IPS-15b (cell line): ENCODE measurements at regions not wholly inside any gene's neighbourhood (a gene's known extent, or its start where the extent isn't known, plus 50 kb on each side); places are given as distances from the start of the nearest gene placed in this dataset.

Experiments
- H3K27me3 ChIP-seq: one replicate; pipeline ENCODE4 v1.6.1; 2013; ENCODE audit warnings: low read length; ENCODE audit not compliant: control insufficient read depth, insufficient read depth
- H3K36me3 ChIP-seq: one replicate; pipeline ENCODE4 v1.6.1; 2013; ENCODE audit warnings: low read length; ENCODE audit not compliant: control insufficient read depth, insufficient read depth
- H3K4me1 ChIP-seq: one replicate; pipeline ENCODE4 v1.6.1; 2013; ENCODE audit warnings: mild to moderate bottlenecking, low read length; ENCODE audit not compliant: control insufficient read depth, insufficient read depth
- H3K4me3 ChIP-seq: one replicate; pipeline ENCODE4 v1.5.1; 2013; ENCODE audit warnings: low read depth, low read length
- H3K9ac ChIP-seq: one replicate; pipeline ENCODE4 v1.6.1; 2013; ENCODE audit warnings: low read depth, mild to moderate bottlenecking, low read length
- H3K9me3 ChIP-seq: one replicate; pipeline ENCODE4 v1.6.1; 2013; ENCODE audit warnings: mild to moderate bottlenecking, low read length; ENCODE audit not compliant: control insufficient read depth, insufficient read depth

GRCh38 chr14:22699801-22700564 lies 55.8 kb upstream of the OR6J1 start:
- Histone ChIP-seq H3K27me3 (no peaks in the 10 kb centered on the region), H3K9me3 (no peaks in the 10 kb centered on the region), H3K9ac (no peak overlapping the region), H3K36me3 (no peaks in the 10 kb centered on the region), H3K4me1 (no peaks in the 10 kb centered on the region), H3K4me3 (no peak overlapping the region)

- Histone ChIP-seq H3K9me3 (no peaks in the 10 kb centered on the region), H3K4me1 (no peaks in the 10 kb centered on the region), H3K27me3 (peaks cover 20% of the 10 kb centered on the region), H3K36me3 (no peaks in the 10 kb centered on the region), H3K9ac (no peak overlapping the region), H3K4me3 (peak overlapping the region; percentile 30)
Measured at GRCh38 chr14:22713631-22713950, 52.9 kb upstream of the OXA1L start.

- Histone ChIP-seq H3K4me1 (no peaks in the 10 kb centered on the region), H3K9me3 (no peaks in the 10 kb centered on the region), H3K27me3 (peaks cover 18% of the 10 kb centered on the region), H3K36me3 (no peaks in the 10 kb centered on the region), H3K9ac (no peak overlapping the region), H3K4me3 (no peak overlapping the region)
Measured at GRCh38 chr14:22715186-22715812, 51.2 kb upstream of the OXA1L start.

- Histone ChIP-seq H3K9ac (no peak overlapping the region), H3K4me3 (no peak overlapping the region), H3K36me3 (no peaks in the 10 kb centered on the region), H3K4me1 (no peaks in the 10 kb centered on the region), H3K9me3 (no peaks in the 10 kb centered on the region), H3K27me3 (peaks cover 18% of the 10 kb centered on the region)
Measured at GRCh38 chr14:22715890-22716289, 50.6 kb upstream of the OXA1L start.
